ENCODE measurements at regions not wholly inside any gene's neighbourhood (a gene's known extent, or its start where the extent isn't known, plus 50 kb on each side); places are given as distances from the start of the nearest gene placed in this dataset.

DNA sequence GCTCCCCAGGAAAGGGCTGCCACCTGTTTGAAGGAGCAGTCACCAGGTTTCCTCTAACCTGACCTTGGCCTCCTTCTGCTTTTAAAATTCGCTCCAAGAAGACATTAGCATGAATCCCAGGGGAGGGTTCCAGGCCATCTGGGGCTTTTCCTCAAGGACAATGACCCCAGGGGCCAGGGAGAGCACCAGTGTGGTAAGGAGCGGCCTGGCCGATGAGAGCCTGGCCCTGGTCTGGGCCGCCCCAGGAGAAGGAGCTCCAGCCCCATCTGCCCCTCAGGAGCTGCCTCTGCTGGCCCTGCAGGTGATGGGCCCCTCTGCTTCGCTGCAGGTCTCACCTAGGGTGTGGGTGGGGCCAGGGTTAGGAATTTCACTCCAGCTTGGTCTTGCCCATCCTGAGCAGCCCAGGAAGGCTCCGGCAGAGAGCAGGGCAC is 209.2 kb upstream of the TNRC6C start:
- TF ChIP-seq CTCF (IDR thresholded peaks at IDR 0.05) (no peak), POLR2A (IDR thresholded peaks at IDR 0.05) (no peak)
